ENCODE measurements at regions not wholly inside any gene's neighbourhood (a gene's known extent, or its start where the extent isn't known, plus 50 kb on each side); places are given as distances from the start of the nearest gene placed in this dataset.

DNA sequence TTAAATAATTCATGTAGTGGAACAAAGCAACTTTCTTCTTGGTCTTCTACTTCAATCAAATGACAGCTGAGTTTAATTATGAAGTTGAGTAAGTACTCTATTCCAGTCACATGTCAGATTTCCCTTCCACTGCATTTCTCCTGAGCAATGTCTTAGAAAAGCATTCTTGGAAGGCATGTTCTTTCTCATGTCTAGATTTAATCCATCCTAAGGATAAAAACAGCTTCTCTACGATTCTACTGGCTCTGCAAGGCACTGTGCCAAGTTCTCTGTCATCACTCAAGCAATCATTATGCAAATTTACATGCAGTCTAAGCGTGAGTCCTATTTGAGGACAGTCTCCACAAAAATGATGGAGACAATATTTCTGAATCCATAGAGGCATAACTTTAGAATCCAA, 142.4 kb downstream of the YIPF5 start:
- TF ChIP-seq CTCF (IDR thresholded peaks at IDR 0.05; ENCODE audit: borderline replicate concordance, insufficient read depth, low read depth, low read length), result no peak
- H3K4me3 ChIP-seq (ENCODE audit: low read depth, low read length), result no peak overlapping the region

- H3K4me3 ChIP-seq (ENCODE audit: low read depth, low read length), result no peak overlapping the region
- TF ChIP-seq CTCF (IDR thresholded peaks at IDR 0.05; ENCODE audit: borderline replicate concordance, insufficient read depth, low read depth, low read length), result no peak
Measured at GRCh38 chr5:144028636-144029035, 141.8 kb downstream of the YIPF5 start.

- TF ChIP-seq CTCF (IDR thresholded peaks at IDR 0.05; ENCODE audit: borderline replicate concordance, insufficient read depth, low read depth, low read length), result no peak
- no peak overlapping the region for H3K4me3 ChIP-seq (ENCODE audit: low read depth, low read length)
Measured at GRCh38 chr5:144030904-144031303, 139.6 kb downstream of the YIPF5 start.

GRCh38 chr5:144032375-144032774, 138.1 kb downstream of the YIPF5 start:
- no peak overlapping the region for H3K4me3 ChIP-seq (ENCODE audit: low read depth, low read length)
- TF ChIP-seq CTCF (IDR thresholded peaks at IDR 0.05; ENCODE audit: borderline replicate concordance, insufficient read depth, low read depth, low read length), result no peak

- H3K4me3 ChIP-seq (ENCODE audit: low read depth, low read length), result no peak overlapping the region
- TF ChIP-seq CTCF (IDR thresholded peaks at IDR 0.05; ENCODE audit: borderline replicate concordance, insufficient read depth, low read depth, low read length), result no peak
Measured at GRCh38 chr5:144033486-144033885, 137.0 kb downstream of the YIPF5 start.

DNA sequence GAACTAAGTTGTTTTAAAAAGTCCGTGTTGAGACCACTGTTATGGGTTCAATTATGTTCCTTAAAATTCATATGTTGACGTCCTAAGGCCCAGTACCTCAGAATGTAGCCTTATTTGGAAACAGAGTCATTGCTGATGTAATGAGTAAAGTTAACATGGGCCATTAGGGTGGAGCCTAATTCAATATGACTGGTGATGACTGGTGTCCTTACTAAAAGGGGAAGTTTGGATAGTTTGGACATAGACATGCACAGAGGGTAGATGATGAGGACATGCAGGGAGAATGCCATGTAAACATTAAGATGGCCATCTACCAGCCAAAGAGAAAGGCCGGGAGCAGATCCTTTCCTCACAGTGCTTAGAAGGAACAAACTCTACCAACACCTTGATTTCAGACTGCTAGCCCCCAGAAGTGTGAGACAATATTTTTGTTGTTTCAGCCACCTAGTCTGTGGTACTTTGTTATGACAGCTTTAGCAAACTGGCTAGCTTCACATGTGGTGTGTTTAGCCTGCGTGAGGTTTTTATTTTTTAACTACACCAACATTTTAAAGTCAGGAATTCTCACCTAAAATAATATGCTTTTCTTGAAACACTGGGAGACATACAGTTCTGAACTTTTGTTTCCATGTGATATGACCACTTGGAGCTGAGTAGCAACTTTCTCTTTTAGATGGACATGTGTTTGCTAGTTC, 135.3 kb downstream of the YIPF5 start:
- H3K4me3 ChIP-seq (ENCODE audit: low read depth, low read length), result no peak overlapping the region
- no peak for TF ChIP-seq CTCF (IDR thresholded peaks at IDR 0.05; ENCODE audit: borderline replicate concordance, insufficient read depth, low read depth, low read length)

DNA sequence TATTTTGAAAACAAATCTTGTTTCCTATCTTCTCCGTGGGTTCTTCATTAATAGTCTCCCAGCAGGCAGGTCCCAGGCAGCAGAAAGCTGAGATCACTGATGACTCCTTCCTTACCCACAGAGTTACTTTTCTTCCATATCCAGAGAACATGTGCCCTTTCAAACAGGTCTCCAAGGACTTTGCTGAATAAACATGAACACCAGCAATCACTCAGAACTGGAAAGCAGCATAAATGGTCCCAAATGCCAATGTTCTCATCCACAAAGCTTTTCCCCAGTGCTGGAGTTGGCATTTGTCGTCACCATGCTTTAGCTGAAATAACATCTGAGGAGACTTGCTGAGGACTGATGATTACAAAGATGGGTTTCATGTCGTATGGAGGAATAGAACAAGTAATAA, 134.0 kb downstream of the YIPF5 start:
- TF ChIP-seq CTCF (IDR thresholded peaks at IDR 0.05; ENCODE audit: borderline replicate concordance, insufficient read depth, low read depth, low read length), result no peak
- H3K4me3 ChIP-seq (ENCODE audit: low read depth, low read length), result no peak overlapping the region

Measured in GM12875 (cell line).